ENCODE measurements at regions not wholly inside any gene's neighbourhood (a gene's known extent, or its start where the extent isn't known, plus 50 kb on each side); places are given as distances from the start of the nearest gene placed in this dataset.
"Not testable (repeated sequence)": the region's sequence is repeated elsewhere in the genome, so short reads cannot be mapped to it uniquely, and the experiment has no call there.

GRCh38 chr13:81302125-81302524, 961.2 kb upstream of the SPRY2 start:
- no peak for DNase-seq (ENCODE audit: low read depth)
- no peak overlapping the region for H3K4me3 ChIP-seq (ENCODE audit: low read depth, low read length)

- no peak for DNase-seq (ENCODE audit: low read depth)
- no peak overlapping the region for H3K4me3 ChIP-seq (ENCODE audit: low read depth, low read length)
Observed at GRCh38 chr13:81295177-81295576, 954.3 kb upstream of the SPRY2 start.

- no peak overlapping the region for H3K4me3 ChIP-seq (ENCODE audit: low read depth, low read length)
- no peak for DNase-seq (ENCODE audit: low read depth)
Observed at GRCh38 chr13:81293594-81294164, 952.8 kb upstream of the SPRY2 start.

GRCh38 chr13:81283561-81283960, 942.6 kb upstream of the SPRY2 start:
- H3K4me3 ChIP-seq (ENCODE audit: low read depth, low read length): no peak overlapping the region
- no peak for DNase-seq (ENCODE audit: low read depth)

- DNase-seq (ENCODE audit: low read depth): no peak
- no peak overlapping the region for H3K4me3 ChIP-seq (ENCODE audit: low read depth, low read length)
Observed at GRCh38 chr13:81283062-81283461, 942.1 kb upstream of the SPRY2 start.

DNA sequence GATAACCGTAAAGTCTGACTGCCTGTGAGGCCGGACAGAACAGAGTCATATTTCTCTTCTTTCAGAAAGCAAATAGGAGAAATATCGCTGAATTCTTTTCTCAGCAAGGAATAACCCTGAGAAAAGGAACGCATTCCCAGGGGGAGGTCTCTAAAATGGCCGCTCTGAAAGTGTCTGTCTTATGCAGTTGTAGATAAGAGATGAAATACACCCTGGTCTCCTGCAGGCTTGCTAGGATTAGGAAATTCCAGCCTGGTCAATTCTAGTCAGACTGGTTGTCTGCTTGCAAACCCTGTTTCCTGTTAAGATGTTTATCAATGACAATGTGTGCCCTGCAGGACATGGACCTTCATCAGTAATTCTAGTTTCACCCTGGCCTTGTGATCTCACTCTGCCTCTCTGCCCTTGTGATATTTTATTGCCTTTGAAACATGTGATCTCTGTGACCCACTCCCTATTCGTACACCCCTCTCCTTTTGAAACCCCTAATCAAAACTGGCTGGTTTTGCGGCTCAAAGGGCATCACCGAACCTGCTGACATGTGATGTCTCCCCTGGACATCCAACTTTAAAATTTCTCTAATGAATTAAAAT, 934.8 kb upstream of the SPRY2 start:
- DNase-seq (ENCODE audit: low read depth): no peak
- H3K4me3 ChIP-seq (ENCODE audit: low read depth, low read length): no peak overlapping the region

- no peak for DNase-seq (ENCODE audit: low read depth)
- no peak overlapping the region for H3K4me3 ChIP-seq (ENCODE audit: low read depth, low read length)
Observed at GRCh38 chr13:81247711-81248110, 906.8 kb upstream of the SPRY2 start.

DNA sequence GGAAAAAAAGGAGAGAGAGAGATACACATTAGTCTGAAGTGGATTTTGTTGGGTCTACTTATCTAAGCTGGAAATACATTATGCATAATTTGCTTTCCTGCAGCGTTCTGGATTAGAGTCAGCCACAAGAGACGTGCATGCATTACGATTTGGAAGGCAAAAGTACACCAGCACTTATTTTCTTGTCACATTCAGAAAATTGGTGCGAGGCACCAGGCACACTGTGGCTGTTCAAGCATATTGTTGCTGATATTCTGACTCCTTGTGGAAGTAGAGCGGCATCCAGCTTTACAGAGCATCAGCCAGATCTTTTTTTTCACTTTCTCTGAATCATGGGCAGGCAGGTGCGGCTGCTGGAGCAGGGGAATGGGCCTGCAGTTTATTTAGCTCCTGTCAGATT, 905.6 kb upstream of the SPRY2 start:
- no peak overlapping the region for H3K4me3 ChIP-seq (ENCODE audit: low read depth, low read length)
- DNase-seq (ENCODE audit: low read depth): no peak

GRCh38 chr13:81244011-81244410, 903.1 kb upstream of the SPRY2 start:
- H3K4me3 ChIP-seq (ENCODE audit: low read depth, low read length): no peak overlapping the region
- no peak for DNase-seq (ENCODE audit: low read depth)

DNA sequence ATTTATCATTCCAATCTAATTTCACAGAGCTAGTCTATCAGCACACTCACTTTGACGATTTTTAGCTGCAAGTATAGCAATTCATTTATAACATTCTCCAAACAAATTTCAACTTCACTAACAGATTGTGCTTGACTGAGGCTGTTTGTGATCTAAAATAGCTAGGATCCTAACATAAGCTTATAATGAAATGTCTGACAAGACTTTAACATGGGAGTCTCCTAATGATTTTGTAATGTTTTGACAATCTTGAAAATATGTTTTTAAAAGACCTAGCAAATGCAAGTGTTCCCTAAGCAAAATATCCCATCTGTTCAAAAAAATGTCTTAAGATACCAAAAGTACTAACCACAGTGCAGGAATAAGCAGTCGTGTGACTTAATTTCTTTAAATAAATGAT, 889.5 kb upstream of the SPRY2 start:
- no peak for DNase-seq (ENCODE audit: low read depth)
- no peak overlapping the region for H3K4me3 ChIP-seq (ENCODE audit: low read depth, low read length)

DNA sequence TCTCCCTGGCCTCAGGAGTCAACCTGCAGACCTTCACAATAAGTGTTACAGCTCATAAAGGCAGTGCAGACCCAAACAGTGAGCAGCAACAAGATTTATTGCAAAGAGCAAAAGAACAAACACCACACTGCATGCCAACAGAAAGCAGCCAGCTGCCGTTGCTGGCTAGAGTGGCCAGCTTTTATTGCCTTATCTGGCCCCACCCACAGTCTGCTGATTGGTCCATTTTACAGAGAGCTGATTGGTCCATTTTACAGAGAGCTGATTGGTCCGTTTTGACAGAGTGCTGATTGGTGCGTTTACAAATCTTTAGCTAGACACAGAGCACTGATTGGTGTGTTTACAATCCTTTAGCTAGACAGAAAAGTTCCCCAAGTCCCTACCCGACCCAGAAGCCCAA, 885.9 kb upstream of the SPRY2 start:
- not testable (repeated sequence) for DNase-seq (ENCODE audit: low read depth); H3K4me3 ChIP-seq (ENCODE audit: low read depth, low read length)

- H3K4me3 ChIP-seq (ENCODE audit: low read depth, low read length): no peak overlapping the region
- no peak for DNase-seq (ENCODE audit: low read depth)
Observed at GRCh38 chr13:81224209-81224833, 883.4 kb upstream of the SPRY2 start.

DNA sequence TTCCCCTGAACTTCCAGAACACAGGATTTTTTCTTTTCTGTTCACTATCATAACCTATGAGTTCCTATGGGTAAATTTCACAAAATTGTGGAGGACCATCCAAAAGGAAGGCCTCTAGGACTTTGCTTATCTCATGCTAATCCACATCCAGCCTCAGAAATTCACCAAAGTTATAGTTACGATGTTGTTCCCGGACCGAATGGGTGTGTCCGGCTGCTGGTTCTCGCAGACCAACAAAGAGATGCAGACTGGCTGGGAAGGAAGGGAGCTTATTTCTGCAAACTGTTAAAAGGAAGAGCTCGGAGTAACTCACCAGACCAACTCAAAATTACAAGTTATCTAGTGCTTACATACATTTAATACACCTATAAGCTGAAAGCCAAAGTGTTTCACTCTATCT, 882.9 kb upstream of the SPRY2 start:
- DNase-seq (ENCODE audit: low read depth): no peak
- H3K4me3 ChIP-seq (ENCODE audit: low read depth, low read length): no peak overlapping the region

DNA sequence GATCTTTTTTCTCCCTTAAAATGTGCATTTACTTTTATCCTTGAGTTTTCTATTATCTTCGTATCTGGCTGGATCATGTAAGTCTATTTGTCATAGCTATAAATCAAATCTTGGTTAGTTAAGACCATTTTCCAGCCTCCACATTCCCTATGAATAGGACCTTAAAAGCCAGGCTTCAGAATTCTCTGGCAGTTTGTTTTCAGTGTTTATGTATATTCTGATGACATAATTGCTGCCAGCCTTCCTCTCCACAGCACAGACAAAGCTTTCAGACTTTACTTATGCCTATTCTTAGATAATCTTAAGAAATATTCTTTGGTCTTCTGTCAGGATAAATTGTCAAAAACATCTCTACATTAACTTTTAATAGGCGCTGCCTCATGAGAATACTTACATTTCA, 870.8 kb upstream of the SPRY2 start:
- no peak for DNase-seq (ENCODE audit: low read depth)
- H3K4me3 ChIP-seq (ENCODE audit: low read depth, low read length): no peak overlapping the region

DNA sequence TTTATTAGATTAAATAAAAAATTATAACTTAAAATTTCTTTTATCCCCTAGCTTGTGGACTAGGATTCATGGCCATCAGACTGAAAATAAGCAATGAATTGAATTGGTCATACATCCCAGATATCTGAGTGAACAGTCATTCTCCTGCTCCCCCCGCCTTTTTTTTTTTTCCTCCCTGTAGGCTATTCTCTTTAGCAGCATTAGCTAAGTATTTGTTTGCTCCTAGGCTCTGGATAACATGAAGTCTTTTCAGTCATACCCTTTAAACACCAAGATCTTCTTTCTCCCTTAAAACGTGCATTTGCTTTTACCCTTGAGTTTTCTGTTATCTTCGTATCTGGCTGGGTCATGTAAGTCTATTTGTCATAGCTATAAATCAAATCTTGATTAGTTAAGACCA, 866.7 kb upstream of the SPRY2 start:
- no peak overlapping the region for H3K4me3 ChIP-seq (ENCODE audit: low read depth, low read length)
- DNase-seq (ENCODE audit: low read depth): no peak

GRCh38 chr13:81207231-81207630, 866.3 kb upstream of the SPRY2 start:
- no peak for DNase-seq (ENCODE audit: low read depth)
- no peak overlapping the region for H3K4me3 ChIP-seq (ENCODE audit: low read depth, low read length)

DNA sequence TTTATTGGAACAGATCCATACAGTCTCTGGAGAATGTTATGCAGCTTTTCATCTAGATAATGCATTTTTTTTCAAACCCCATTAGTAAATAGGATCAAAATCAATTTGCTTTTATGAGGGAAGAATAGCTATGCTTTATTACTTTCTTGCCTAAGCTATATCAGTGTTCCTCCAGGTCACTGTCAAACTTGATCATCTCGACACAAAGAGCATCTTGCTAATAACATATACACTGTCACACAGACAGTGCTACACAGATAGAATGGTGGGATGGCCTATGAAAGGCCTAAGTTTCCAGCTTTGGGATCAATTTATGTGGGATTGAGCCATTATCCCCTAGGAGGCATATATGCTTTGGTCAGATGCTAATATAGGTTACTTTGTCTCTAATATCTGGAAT, 862.9 kb upstream of the SPRY2 start:
- no peak overlapping the region for H3K4me3 ChIP-seq (ENCODE audit: low read depth, low read length)
- no peak for DNase-seq (ENCODE audit: low read depth)

DNA sequence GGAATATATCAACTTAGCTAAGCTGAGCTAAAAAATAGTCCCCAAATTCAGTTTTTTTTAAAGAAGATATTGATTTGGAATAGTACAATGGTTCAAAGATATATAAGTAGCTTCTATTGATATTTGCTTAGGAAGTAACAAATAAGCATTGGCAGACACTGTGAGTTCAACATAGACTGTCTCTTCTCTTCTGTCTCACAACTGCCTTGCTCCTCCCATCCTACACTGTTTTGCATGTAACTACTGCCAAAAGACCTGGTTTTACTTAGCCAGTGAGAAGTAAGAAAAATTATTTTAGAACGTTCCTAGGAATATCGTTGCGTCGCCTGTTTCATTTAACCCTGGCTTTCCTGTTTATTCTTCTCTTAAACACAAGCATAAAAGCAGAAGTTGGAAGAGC, 859.0 kb upstream of the SPRY2 start:
- DNase-seq (ENCODE audit: low read depth): no peak
- no peak overlapping the region for H3K4me3 ChIP-seq (ENCODE audit: low read depth, low read length)

GRCh38 chr13:81197966-81198365, 857.0 kb upstream of the SPRY2 start:
- no peak for DNase-seq (ENCODE audit: low read depth)
- no peak overlapping the region for H3K4me3 ChIP-seq (ENCODE audit: low read depth, low read length)

DNA sequence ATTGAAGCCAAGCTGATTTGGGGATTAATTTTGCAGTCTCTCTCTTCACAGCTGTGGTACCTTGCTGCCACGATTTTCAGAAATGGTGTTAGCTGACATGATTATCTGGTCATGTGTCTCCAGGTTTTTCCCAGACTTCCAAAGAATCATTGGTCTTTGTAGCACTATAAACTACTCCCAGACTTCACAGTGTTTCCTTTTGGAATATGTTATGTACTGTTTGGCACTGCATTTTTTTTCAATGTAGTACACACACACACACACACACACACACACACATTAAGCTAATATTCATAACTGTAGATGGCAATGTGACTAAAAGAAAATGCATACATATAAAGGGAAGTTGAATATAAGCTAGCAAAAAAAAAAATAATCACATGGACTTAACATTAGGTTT, 856.6 kb upstream of the SPRY2 start:
- no peak for DNase-seq (ENCODE audit: low read depth)
- H3K4me3 ChIP-seq (ENCODE audit: low read depth, low read length): no peak overlapping the region

DNA sequence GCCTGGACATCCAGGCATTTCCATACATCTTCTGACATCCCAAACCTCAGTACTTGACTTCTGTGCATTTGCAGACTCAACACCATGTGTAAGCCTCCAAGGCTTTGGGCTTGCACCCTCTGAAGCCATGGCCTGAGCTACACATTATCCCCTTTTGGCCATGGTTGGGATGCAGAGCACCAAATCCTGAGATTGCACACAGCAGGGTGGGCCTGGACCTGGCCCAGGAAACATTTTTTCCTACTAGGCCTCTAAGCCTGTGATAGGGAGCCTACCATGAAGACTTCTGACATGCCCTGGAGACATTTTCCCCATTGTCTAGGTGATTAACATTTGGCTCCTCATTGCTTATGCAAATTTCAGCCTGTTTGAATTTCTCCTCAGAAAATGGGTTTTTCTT, 853.4 kb upstream of the SPRY2 start:
- H3K4me3 ChIP-seq (ENCODE audit: low read depth, low read length): no peak overlapping the region
- DNase-seq (ENCODE audit: low read depth): no peak
